SK-N-SH (cell line): ENCODE measurements at regions not wholly inside any gene's neighbourhood (a gene's known extent, or its start where the extent isn't known, plus 50 kb on each side); places are given as distances from the start of the nearest gene placed in this dataset.

Experiments
- CTCF ChIA-PET: fragments of 300-600, 350-600 bp; formaldehyde crosslinking; extraction: SDS; loops from one replicate; lab custom pipeline; 2021; lab: Yijun Ruan, JAX
- POLR2A ChIA-PET: fragments of 350-600 bp; sonication (Branson Sonifier 250); formaldehyde crosslinking; extraction: SDS; loops from one replicate; lab custom pipeline; 2020; ENCODE audit warnings: antibody characterized with exemption, inconsistent platforms; lab: Yijun Ruan, JAX
- DNase-seq: peaks from one replicate; pipeline ENCODE4 v3.0.0; 2012
- H2AFZ ChIP-seq: fragments of 200-600 bp; sonication (generic); 2 replicates; pipeline ENCODE4 v1.8.1; 2016; ENCODE audit warnings: antibody characterized with exemption, mild to moderate bottlenecking, low read depth
- H3F3A ChIP-seq: fragments of 200-600 bp; sonication (generic); replicated peaks from 2 replicates; pipeline ENCODE3; 2016; ENCODE audit warnings: antibody characterized with exemption, mild to moderate bottlenecking; ENCODE audit not compliant: insufficient read depth
- H3K27ac ChIP-seq, 2 experiments: fragments of 200-500 bp in 1 of 2; fragments of 200-600 bp in 1 of 2; sonication (Bioruptor generic) in 1 of 2; sonication (generic), shearing (Covaris generic) in 1 of 2; 2 replicates each; pipeline versions ENCODE4 v1.5.1 to v1.6.1; 2014 to 2016; ENCODE audit warnings: low read depth in 2 of 2, inconsistent platforms in 1 of 2, low read length in 1 of 2, mild to moderate bottlenecking in 1 of 2, mixed read lengths in 1 of 2
- H3K27me3 ChIP-seq: fragments of 200-600 bp; sonication (generic), shearing (Covaris generic); 2 replicates; pipeline ENCODE4 v1.6.1; 2016; ENCODE audit warnings: mixed run types; ENCODE audit not compliant: insufficient read depth
- H3K36me3 ChIP-seq, 2 experiments: fragments of 200-500 bp in 1 of 2; fragments of 200-600 bp in 1 of 2; sonication (Bioruptor generic) in 1 of 2; sonication (generic) in 1 of 2; replicated peaks in 1 of 2; 2 replicates each; pipeline versions ENCODE3 to v1.5.1; 2014 to 2016; ENCODE audit warnings: low read length in 1 of 2, mild to moderate bottlenecking in 1 of 2; ENCODE audit not compliant: insufficient read depth in 2 of 2, control insufficient read depth in 1 of 2
- H3K4me1 ChIP-seq, 2 experiments: fragments of 200-500 bp in 1 of 2; fragments of 200-600 bp in 1 of 2; sonication (Bioruptor generic) in 1 of 2; sonication (generic), shearing (Covaris generic) in 1 of 2; 2 replicates each; pipeline versions ENCODE4 v1.5.1 to v1.6.1; 2014 to 2016; ENCODE audit warnings: low read depth in 1 of 2, low read length in 1 of 2, mixed run types in 1 of 2; ENCODE audit not compliant: insufficient read depth in 2 of 2, control insufficient read depth in 1 of 2
- H3K4me2 ChIP-seq: fragments of 200-600 bp; sonication (generic), shearing (Covaris generic); 2 replicates; pipeline ENCODE4 v1.6.1; 2017; ENCODE audit warnings: mixed run types
- H3K4me3 ChIP-seq, 2 experiments: fragments of 200-500 bp in 1 of 2; fragments of 200-600 bp in 1 of 2; sonication (Bioruptor generic) in 1 of 2; sonication (generic), shearing (Covaris generic) in 1 of 2; 2 replicates each; pipeline versions ENCODE4 v1.5.1 to v1.8.1; 2014 to 2016; ENCODE audit warnings: low read depth in 2 of 2, inconsistent platforms in 1 of 2, low read length in 1 of 2, mild to moderate bottlenecking in 1 of 2, mixed read lengths in 1 of 2, moderate library complexity in 1 of 2
- H3K79me2 ChIP-seq: fragments of 200-600 bp; sonication (generic); 2 replicates; pipeline ENCODE4 v1.8.1; 2017; ENCODE audit warnings: mild to moderate bottlenecking; ENCODE audit not compliant: insufficient read depth
- H3K9ac ChIP-seq: fragments of 200-600 bp; sonication (generic); 2 replicates; pipeline ENCODE4 v1.6.1; 2017; ENCODE audit warnings: mixed run types
- H3K9me2 ChIP-seq: fragments of 200-600 bp; sonication (generic); 2 replicates; pipeline ENCODE4 v1.6.1; 2017; ENCODE audit warnings: mixed run types
- H3K9me3 ChIP-seq: fragments of 200-600 bp; sonication (generic); 2 replicates; pipeline ENCODE4 v1.6.1; 2017; ENCODE audit warnings: mixed run types, mild to moderate bottlenecking, moderate library complexity
- H4K20me1 ChIP-seq: fragments of 200-600 bp; sonication (generic); 2 replicates; pipeline ENCODE4 v1.6.1; 2017; ENCODE audit warnings: mild to moderate bottlenecking, mixed run types; ENCODE audit not compliant: insufficient read depth
- CHD2 ChIP-seq: fragments of 150-350 bp; IDR thresholded peaks from 2 replicates; pipeline ENCODE4 v1.6.1; 2018; ENCODE audit warnings: low read length; ENCODE audit not compliant: partially characterized antibody
- ELF1 ChIP-seq: IDR thresholded peaks from 2 replicates; pipeline ENCODE4 v1.4.0; 2012
- NRF1 ChIP-seq: IDR thresholded peaks from 2 replicates; pipeline ENCODE4 v1.6.1; 2012; ENCODE audit warnings: low read depth, mild to moderate bottlenecking, low read length
- RAD21 ChIP-seq: IDR thresholded peaks from 2 replicates; pipeline ENCODE4 v1.6.1; 2012; ENCODE audit warnings: mild to moderate bottlenecking, low read length
- RCOR1 ChIP-seq: fragments of 150-350 bp; IDR thresholded peaks from 2 replicates; pipeline ENCODE4 v1.6.1; 2017; ENCODE audit warnings: antibody characterized with exemption, low read length
- RFX5 ChIP-seq: IDR thresholded peaks from 2 replicates; pipeline ENCODE4 v1.6.1; 2012; ENCODE audit warnings: mild to moderate bottlenecking, improper control_type of control experiment, low read length
- RXRA ChIP-seq: IDR thresholded peaks from 2 replicates; pipeline ENCODE4 v1.4.0; 2012; ENCODE audit warnings: low read depth, mild to moderate bottlenecking, borderline replicate concordance
- WGBS: methylation state at CpG from one replicate; pipeline ENCODE4 v1.1.6; 2017; ENCODE audit warnings: low lambda C conversion rate; 5-methylcytosine and 5-hydroxymethylcytosine counted together

DNA sequence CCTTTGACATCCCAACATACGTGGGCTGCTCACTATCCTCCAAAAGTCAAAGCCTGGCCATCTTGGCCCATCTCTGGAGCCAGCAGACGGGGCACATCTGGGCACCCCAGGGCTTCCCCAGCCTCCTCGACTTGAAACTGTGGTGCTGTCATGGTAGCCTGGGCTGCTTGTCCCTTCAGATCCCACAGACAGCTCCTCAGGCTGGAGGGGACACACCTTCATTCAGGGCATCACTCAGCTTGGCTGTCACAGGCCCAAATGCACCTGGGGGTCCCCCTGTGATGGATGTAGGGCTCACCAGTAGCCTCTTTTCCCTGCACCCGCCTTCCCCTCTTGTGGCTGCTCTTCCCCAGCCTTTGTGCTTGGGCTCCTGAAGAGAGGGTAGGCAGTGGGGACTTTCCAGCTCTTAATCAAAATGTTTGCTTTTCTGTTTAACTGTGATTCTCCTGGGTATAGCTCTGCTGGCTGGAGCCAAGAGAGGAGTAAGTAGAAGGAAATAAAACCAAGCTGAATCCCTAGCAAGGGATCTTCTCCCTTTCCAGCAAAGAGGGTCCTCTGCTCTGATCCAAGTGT is 92.3 kb downstream of the GYPC start:
- no peaks in the 10 kb centered on the region for H3K79me2 ChIP-seq
- H3K9me2 ChIP-seq, result no peaks in the 10 kb centered on the region
- ChIA-PET CTCF (no interaction called here), POLR2A (no interaction called here)
- no peak overlapping the region for H3K4me2 ChIP-seq
- DNase-seq, result no peak
- H4K20me1 ChIP-seq, result no peaks in the 10 kb centered on the region
- H3K4me3 ChIP-seq, result no peak overlapping the region
- H2AFZ ChIP-seq, result no peak overlapping the region
- 0% methylated on average over 4 of the region's 4 CpGs for WGBS
- no peak for TF ChIP-seq RXRA
- TF ChIP-seq NRF1, result no peak
- no peaks in the 10 kb centered on the region for H3K36me3 ChIP-seq
- H3K9ac ChIP-seq, result no peak overlapping the region
- no peaks in the 10 kb centered on the region for H3F3A ChIP-seq
- H3K27ac ChIP-seq, result no peak overlapping the region
- H3K9me3 ChIP-seq, result no peaks in the 10 kb centered on the region
- no peaks in the 10 kb centered on the region for H3K27me3 ChIP-seq
- H3K4me1 ChIP-seq, result no peaks in the 10 kb centered on the region

DNA sequence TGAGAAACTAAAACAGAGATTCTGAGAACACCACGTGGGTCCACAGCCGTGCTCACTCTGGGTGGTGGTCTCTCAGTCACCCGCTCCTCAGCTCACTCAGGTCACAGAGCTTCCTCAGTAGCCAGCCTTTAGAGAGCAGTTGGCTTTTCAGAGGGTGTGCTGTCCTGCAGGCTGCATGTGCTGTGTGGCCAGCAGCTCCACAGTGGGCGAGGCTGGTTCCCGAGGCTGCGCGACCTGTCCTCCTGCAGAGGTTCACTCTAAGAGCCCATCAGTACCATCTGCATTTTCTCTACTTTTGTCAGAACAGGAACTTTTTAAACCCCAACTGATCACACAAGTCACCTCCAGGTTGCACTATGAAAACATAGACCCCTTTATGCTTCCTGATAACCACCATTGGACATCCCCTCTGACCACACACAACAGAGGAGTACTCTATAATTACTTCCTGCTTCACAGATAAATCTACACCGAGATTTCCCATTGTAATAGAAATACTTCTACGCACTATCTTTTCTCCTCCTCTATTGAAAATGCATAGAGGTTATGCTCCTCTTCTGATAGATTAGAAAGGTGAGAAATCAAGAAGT is 93.1 kb downstream of the GYPC start:
- no peaks in the 10 kb centered on the region for H3K9me3 ChIP-seq
- H3K79me2 ChIP-seq, result no peaks in the 10 kb centered on the region
- H3K4me3 ChIP-seq, result no peak overlapping the region
- no peaks in the 10 kb centered on the region for H3K27me3 ChIP-seq
- H3K27ac ChIP-seq, result no peak overlapping the region
- no peak overlapping the region for H3K9ac ChIP-seq
- H3K4me1 ChIP-seq, result no peaks in the 10 kb centered on the region
- H3K36me3 ChIP-seq, result no peaks in the 10 kb centered on the region
- CTCF ChIA-PET, result no interaction called here
- no peaks in the 10 kb centered on the region for H4K20me1 ChIP-seq
- TF ChIP-seq RCOR1, result no peak
- TF ChIP-seq RAD21, result no peak
- TF ChIP-seq CHD2, result no peak
- no peak for TF ChIP-seq ELF1
- no peaks in the 10 kb centered on the region for H3F3A ChIP-seq
- no peak overlapping the region for H3K4me2 ChIP-seq
- POLR2A ChIA-PET, result no interaction called here
- no peaks in the 10 kb centered on the region for H3K9me2 ChIP-seq
- 34% methylated on average over 8 of the region's 9 CpGs for WGBS
- H2AFZ ChIP-seq, result no peak overlapping the region
- no peak for DNase-seq

DNA sequence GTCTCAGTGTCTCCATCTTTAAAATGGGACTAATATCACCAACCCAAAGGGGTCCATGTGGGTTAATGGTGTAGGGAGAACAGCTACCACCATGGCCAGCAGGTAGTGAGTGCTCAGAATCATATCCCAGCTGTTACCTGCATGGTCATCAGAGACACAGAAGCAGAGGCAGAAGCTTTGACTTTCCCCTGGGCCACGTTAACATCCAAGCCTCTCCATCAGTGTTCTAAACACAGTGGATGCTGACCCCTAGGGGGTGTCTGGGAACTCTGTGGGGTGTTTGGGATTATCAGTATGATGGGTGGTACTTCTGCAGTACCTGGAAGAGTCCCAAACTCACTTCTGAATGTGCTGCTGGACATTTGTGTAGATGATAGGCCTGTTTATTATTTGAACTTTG is 93.6 kb downstream of the GYPC start:
- Histone ChIP-seq H3K36me3 (no peaks in the 10 kb centered on the region), H3K9me3 (no peaks in the 10 kb centered on the region), H4K20me1 (no peaks in the 10 kb centered on the region), H3K4me1 (no peaks in the 10 kb centered on the region), H3K27me3 (no peaks in the 10 kb centered on the region), H3K4me3 (no peak overlapping the region), H3K27ac (no peak overlapping the region), H3K79me2 (no peaks in the 10 kb centered on the region), H3K9ac (no peak overlapping the region), H3K4me2 (no peak overlapping the region), H3K9me2 (no peaks in the 10 kb centered on the region), H2AFZ (no peak overlapping the region), H3F3A (no peaks in the 10 kb centered on the region)
- TF ChIP-seq RFX5 (no peak), RAD21 (peak; percentile 27)
- 0% methylated on average over 1 of the region's 1 CpG for WGBS
- CTCF ChIA-PET, result no interaction called here
- DNase-seq, result no peak
- POLR2A ChIA-PET, result no interaction called here
